Tibial artery (tissue), 4 donors: ENCODE measurements at regions not wholly inside any gene's neighbourhood (a gene's known extent, or its start where the extent isn't known, plus 50 kb on each side); places are given as distances from the start of the nearest gene placed in this dataset.

Experiments used
- DNase-seq, 2 donors: peaks; one replicate each; pipeline ENCODE4 v3.0.0-alpha.2; 2019
- H3K27ac ChIP-seq, 2 donors: fragments of 200-600 bp; sonication (generic) in 1 of 2; 1 replicate in 1 of 2; 2 replicates in 1 of 2; pipeline ENCODE4 v1.5.1; 2018 to 2019; ENCODE audit warnings: mild to moderate bottlenecking in 1 of 2
- H3K27me3 ChIP-seq, 2 donors: fragments of 200-600 bp; sonication (generic) in 1 of 2; one replicate each; pipeline versions ENCODE4 v1.5.1 to v1.6.0; 2016 to 2019
- H3K36me3 ChIP-seq, 3 donors: fragments of 200-600 bp; sonication (generic) in 2 of 3; one replicate each; pipeline ENCODE4 v1.5.1; 2016 to 2019; ENCODE audit warnings: mild to moderate bottlenecking in 2 of 3
- H3K4me1 ChIP-seq, 4 donors: fragments of 200-600 bp; sonication (generic) in 2 of 4; 1 replicate in 3 of 4; 2 replicates in 1 of 4; pipeline ENCODE4 v1.5.1; 2016 to 2019
- H3K4me3 ChIP-seq, 2 donors: fragments of 200-600 bp; sonication (generic) in 1 of 2; 1 replicate in 1 of 2; 2 replicates in 1 of 2; pipeline ENCODE4 v1.5.1; 2018 to 2019; ENCODE audit warnings: mild to moderate bottlenecking in 2 of 2
- H3K9me3 ChIP-seq, 3 donors: fragments of 200-600 bp; sonication (generic) in 1 of 3; one replicate each; pipeline ENCODE4 v1.5.1; 2016 to 2019
- CTCF ChIP-seq, 2 experiments: fragments of 200-600 bp in 1 of 2; fragments of 450-650 bp in 1 of 2; IDR thresholded peaks; one replicate each; pipeline ENCODE4 v1.5.1; 2017 to 2019; ENCODE audit warnings: antibody characterized with exemption in 2 of 2, mild to moderate bottlenecking in 1 of 2, moderate library complexity in 1 of 2
- intact Hi-C: fragments of 100-400 bp; cut with DNase I; formaldehyde crosslinking; loops from one replicate; pipeline ENCODE4 v1.15.0; 2023; ENCODE audit warnings: low total_unique reads

GRCh38 chr20:50260479-50261221, 70.0 kb downstream of the CEBPB start:
- Histone ChIP-seq H3K27me3 (no peaks in the 10 kb centered on the region), H3K36me3 (no peaks in the 10 kb centered on the region), H3K4me3 (no peak overlapping the region), H3K4me1 (peaks cover 0 to 12% (median 7%) of the 10 kb centered on the region in 4 donors), H3K9me3 (no peaks in the 10 kb centered on the region), H3K27ac (peak overlapping the region in 1 of 2 donors; percentile 12)
- peak in 1 of 2 donors; percentile 61 for DNase-seq
- no peak for TF ChIP-seq CTCF (IDR thresholded peaks at IDR 0.05)
- intact Hi-C loops, result no loop called here

DNA sequence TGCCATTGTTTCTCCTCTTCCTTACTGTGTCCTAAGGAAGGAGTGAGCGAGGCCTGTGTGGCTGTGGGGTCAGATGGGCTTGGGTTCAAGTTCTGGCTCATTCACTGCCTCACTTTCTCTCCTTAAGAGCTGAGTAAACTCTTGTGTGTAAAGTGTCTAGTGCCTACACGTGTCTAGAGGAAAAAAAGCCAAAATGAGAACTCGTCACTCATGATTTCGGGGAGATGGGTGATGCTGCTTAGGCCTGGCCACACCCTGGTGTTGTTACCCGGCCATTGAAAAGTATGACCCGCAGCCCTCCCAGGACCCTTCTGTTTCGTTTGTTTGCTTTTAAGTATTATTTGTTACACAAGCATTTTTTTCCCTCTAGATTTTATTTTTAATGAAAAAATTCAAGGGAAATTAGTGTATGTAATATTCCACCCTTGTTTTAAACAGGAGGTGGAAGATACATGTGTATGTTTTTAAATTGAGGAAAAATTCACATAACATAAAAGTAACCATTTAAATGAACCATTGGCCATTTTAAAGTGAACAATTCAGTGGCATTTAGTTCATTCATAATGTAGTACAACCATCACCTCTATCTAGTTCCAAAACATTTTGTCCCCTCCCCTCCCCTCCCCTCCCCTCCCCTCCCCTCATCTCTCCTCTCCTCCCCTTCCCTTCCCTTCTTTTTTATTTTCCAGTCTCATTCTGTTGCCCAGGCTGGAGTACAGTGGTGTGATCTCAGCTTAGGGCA, 71.0 kb downstream of the CEBPB start:
- Histone ChIP-seq H3K36me3 (no peaks in the 10 kb centered on the region), H3K4me3 (no peak overlapping the region), H3K27me3 (no peaks in the 10 kb centered on the region), H3K27ac (no peak overlapping the region), H3K9me3 (no peaks in the 10 kb centered on the region), H3K4me1 (peaks cover 0 to 12% (median 7%) of the 10 kb centered on the region in 4 donors)
- intact Hi-C loops, result no loop called here
- DNase-seq, result no peak
- TF ChIP-seq CTCF (IDR thresholded peaks at IDR 0.05), result no peak

DNA sequence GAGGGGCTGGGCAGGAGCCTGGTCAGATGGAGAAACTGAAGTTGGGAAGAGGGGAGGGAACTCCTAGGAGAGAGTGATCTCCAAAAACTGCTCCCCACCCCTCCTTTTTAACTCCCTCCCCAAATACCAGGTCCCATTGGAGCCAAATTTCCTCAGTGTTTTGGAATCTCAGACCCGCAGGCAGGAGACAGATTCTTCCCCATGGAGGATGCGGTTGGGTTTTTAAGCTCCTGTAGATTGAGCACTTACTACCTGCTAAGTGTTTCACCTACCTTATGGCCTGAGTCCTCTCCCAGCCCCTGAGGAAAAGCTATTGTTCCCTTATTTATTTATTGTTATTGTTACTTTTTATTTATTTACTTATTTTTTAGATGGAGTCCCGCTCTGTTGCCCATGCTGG, 73.2 kb downstream of the CEBPB start:
- Histone ChIP-seq H3K4me3 (no peak overlapping the region), H3K27ac (no peak overlapping the region), H3K27me3 (no peaks in the 10 kb centered on the region), H3K36me3 (no peaks in the 10 kb centered on the region), H3K9me3 (no peaks in the 10 kb centered on the region), H3K4me1 (peaks cover 0 to 29% (median 13%) of the 10 kb centered on the region in 4 donors)
- DNase-seq, result no peak
- intact Hi-C loops, result no loop called here
- TF ChIP-seq CTCF (IDR thresholded peaks at IDR 0.05), result no peak

GRCh38 chr20:50264534-50265145, 74.0 kb downstream of the CEBPB start:
- H3K36me3 ChIP-seq, result no peaks in the 10 kb centered on the region
- no peaks in the 10 kb centered on the region for H3K27me3 ChIP-seq
- no peak for TF ChIP-seq CTCF (IDR thresholded peaks at IDR 0.05)
- no peak overlapping the region for H3K27ac ChIP-seq
- no peak overlapping the region for H3K4me3 ChIP-seq
- H3K4me1 ChIP-seq, result peaks cover 0 to 26% (median 13%) of the 10 kb centered on the region in 4 donors
- no peaks in the 10 kb centered on the region for H3K9me3 ChIP-seq
- no peak for DNase-seq
- intact Hi-C loops, result no loop called here

- Histone ChIP-seq H3K36me3 (no peaks in the 10 kb centered on the region), H3K27me3 (no peaks in the 10 kb centered on the region), H3K27ac (no peak overlapping the region), H3K9me3 (no peaks in the 10 kb centered on the region), H3K4me3 (no peak overlapping the region), H3K4me1 (peaks cover 0 to 18% (median 8%) of the 10 kb centered on the region in 4 donors)
- TF ChIP-seq CTCF (IDR thresholded peaks at IDR 0.05), result no peak
- intact Hi-C loops, result no loop called here
- no peak for DNase-seq
Observed at GRCh38 chr20:50265245-50265946, 74.8 kb downstream of the CEBPB start.
